GM18519 (cell line): ENCODE measurements at regions not wholly inside any gene's neighbourhood (a gene's known extent, or its start where the extent isn't known, plus 50 kb on each side); places are given as distances from the start of the nearest gene placed in this dataset.
A peak's percentile ranks its signal among the peaks of the same experiment; 100 is the strongest.

ENCODE experiments used
- ATAC-seq: cut with Tn5 transposase; IDR thresholded peaks from one replicate; pipeline ENCODE4 v1.9.1; 2021; ENCODE audit warnings: mild to moderate bottlenecking, moderate library complexity; ENCODE audit not compliant: unreplicated experiment, low FRiP score

DNA sequence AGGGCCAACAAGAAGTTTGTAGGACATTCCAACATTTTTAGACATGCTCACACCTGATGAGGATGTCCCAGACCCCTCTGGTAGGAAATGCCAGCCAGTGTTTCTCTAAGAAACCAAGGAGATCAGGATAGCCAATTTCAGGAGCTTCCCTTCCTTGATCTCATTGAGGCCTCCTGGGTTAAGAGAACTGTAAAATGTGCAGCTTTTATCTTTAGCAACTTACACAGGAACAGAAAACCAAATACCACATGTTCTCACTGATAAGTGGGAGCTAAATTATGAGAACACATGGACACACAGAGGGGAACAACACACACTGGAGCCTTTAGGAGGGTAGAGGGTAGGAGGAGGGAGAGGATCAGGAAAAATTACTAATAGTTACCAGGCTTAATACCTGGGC is 99.6 kb upstream of the MAP2 start:
- no peak for ATAC-seq

- ATAC-seq: no peak
Measured at GRCh38 chr2:209331291-209331844, 92.5 kb upstream of the MAP2 start.

- peak; percentile 82 for ATAC-seq
Measured at GRCh38 chr2:209334188-209335017, 89.4 kb upstream of the MAP2 start.

- no peak for ATAC-seq
Measured at GRCh38 chr2:209340522-209340921, 83.3 kb upstream of the MAP2 start.

- no peak for ATAC-seq
Measured at GRCh38 chr2:209344349-209344748, 79.5 kb upstream of the MAP2 start.

- no peak for ATAC-seq
Measured at GRCh38 chr2:209348433-209348832, 75.4 kb upstream of the MAP2 start.

- no peak for ATAC-seq
Measured at GRCh38 chr2:209351636-209352035, 72.2 kb upstream of the MAP2 start.

DNA sequence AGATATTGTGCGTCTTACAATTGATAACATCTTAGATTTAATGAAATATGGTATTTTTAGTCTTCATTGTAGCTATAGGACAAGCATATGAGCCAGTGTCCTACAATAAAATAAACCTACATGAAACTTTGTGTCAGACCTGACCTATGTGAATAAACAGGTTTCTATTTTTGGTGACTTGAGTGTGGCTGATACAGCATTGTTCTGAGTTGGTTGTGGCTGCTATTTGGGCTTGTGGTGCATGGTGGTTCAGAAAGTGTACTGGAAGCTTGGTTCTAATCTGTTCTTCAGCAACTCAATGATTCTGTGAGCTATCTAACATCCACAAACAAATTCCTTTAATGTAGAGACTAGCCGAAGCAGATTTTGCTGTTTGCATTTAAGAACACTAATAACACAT is 64.9 kb upstream of the MAP2 start:
- no peak for ATAC-seq

DNA sequence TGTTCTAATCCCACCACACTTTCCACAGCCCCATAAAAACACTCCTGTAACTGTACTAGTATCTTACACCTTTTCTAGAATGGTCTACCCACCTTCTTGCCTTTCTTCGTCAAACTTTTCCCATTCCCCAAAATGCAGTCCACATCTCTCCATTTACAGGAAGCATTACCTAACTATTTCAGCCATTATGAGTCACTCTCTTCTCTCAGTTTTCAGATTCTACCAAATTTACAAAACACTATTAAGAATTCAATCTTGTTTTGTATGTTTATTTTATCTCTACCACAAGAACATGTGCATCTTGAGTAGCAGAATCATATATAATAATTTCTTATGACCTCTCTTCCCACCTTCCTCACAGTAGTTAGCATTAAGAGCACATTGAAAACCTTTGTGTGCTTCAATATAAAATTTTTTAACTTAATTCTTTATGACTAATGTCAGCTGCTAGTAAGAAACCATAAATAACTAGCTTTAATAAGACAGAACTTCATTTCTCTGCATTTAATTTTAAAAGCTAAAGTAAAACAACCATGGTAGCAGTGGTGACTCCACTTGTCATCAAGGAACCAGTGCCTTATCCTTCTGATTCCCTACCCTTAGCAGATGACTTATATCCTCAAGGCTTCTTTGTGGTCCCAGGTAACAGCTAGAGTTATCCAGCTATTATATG is 56.6 kb upstream of the MAP2 start:
- ATAC-seq: no peak

GRCh38 chr2:209368406-209368805 is 55.4 kb upstream of the MAP2 start:
- no peak for ATAC-seq

- peak; percentile 82 for ATAC-seq
Measured at GRCh38 chr2:209368914-209369313, 54.9 kb upstream of the MAP2 start.

GRCh38 chr2:209369656-209370055 is 54.2 kb upstream of the MAP2 start:
- no peak for ATAC-seq

DNA sequence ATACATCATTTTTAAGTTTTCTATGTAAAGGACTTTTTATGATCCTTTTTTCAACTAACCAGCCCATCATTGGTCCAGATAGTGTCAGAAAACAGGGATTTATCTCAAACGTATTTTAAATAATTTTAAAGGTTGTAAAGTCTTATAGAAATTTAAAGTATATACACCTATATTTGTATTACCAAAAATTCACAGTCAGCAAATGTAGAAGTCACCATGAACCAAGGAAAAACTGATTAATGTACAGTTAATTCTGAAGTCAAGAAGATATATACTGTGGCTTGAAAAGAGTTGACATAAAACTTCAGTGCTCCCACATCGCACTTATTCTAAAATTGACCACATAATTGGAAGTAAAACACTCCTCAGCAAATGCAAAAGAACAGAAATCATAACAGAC is 52.4 kb upstream of the MAP2 start:
- no peak for ATAC-seq
